Psoas muscle (tissue), 7 donors: ENCODE measurements at regions not wholly inside any gene's neighbourhood (a gene's known extent, or its start where the extent isn't known, plus 50 kb on each side); places are given as distances from the start of the nearest gene placed in this dataset.

Experiments
- ATAC-seq, 4 donors: fragments of 200-7000 bp; cut with Tn5 transposase; one replicate each; pipeline ENCODE4 v1.9.1; 2020; ENCODE audit warnings: moderate library complexity in 3 of 4, mild to moderate bottlenecking in 2 of 4
- DNase-seq, 2 donors: peaks; one replicate each; pipeline ENCODE4 v3.0.0-alpha.2; 2020
- H3K27ac ChIP-seq: fragments of 200-600 bp; one replicate; pipeline ENCODE4 v1.8.0; 2022
- H3K27me3 ChIP-seq, 3 donors: fragments of 200-600 bp in 1 of 3; one replicate each; pipeline versions ENCODE4 v1.6.1 to v1.8.0; 2013 to 2022; ENCODE audit warnings: low read length in 2 of 3, mild to moderate bottlenecking in 2 of 3, moderate library complexity in 1 of 3; ENCODE audit not compliant: insufficient read depth in 3 of 3
- H3K36me3 ChIP-seq, 2 donors: fragments of 200-600 bp in 1 of 2; one replicate each; pipeline versions ENCODE4 v1.6.1 to v1.8.0; 2013 to 2022; ENCODE audit warnings: low read depth in 1 of 2, mild to moderate bottlenecking in 1 of 2, moderate library complexity in 1 of 2; ENCODE audit not compliant: insufficient read depth in 1 of 2
- H3K4me1 ChIP-seq: fragments of 200-600 bp; one replicate; pipeline ENCODE4 v1.8.0; 2022
- H3K4me3 ChIP-seq: fragments of 200-600 bp; one replicate; pipeline ENCODE4 v1.8.0; 2022; ENCODE audit warnings: mild to moderate bottlenecking
- H3K9me3 ChIP-seq: fragments of 200-600 bp; one replicate; pipeline ENCODE4 v1.8.0; 2022
- CTCF ChIP-seq: fragments of 200-600 bp; IDR thresholded peaks from one replicate; pipeline ENCODE4 v1.8.0; 2022; ENCODE audit warnings: antibody characterized with exemption
- WGBS, 3 donors: extraction: QIAGEN DNeasy Blood & Tissue Kit; methylation state at CpG; one replicate each; pipeline versions ENCODE4 v1.1.6 to v1.1.7; 2013; 5-methylcytosine and 5-hydroxymethylcytosine counted together
- intact Hi-C, 2 donors: fragments of 100-400 bp; cut with DNase I; formaldehyde crosslinking; loops; one replicate each; pipeline versions ENCODE4 v1.11.0 to v1.14.2; 2022
- donor health status: healthy with polysubstance abuse.
- donor health status: DM: no; HTN: no; CAD: no; lungs with moderate emphysema.
- donor health status: Bipolar disorder and iron deficiency.
- donor health status: healthy.
- donor health status: DM: yes; HTN: yes; CAD: no.
- donor health status: DM: no; HTN: no; CAD: no.
- donor health status: DM: yes; HTN: yes; CAD: no.

GRCh38 chr6:18958146-18958545 lies 571.0 kb downstream of the RNF144B start:
- Histone ChIP-seq H3K36me3 (no peaks in the 10 kb centered on the region), H3K4me1 (no peaks in the 10 kb centered on the region), H3K27me3 (no peaks in the 10 kb centered on the region), H3K4me3 (no peak overlapping the region), H3K9me3 (no peaks in the 10 kb centered on the region), H3K27ac (no peak overlapping the region)
- ATAC-seq (no peak), DNase-seq (no peak)
- no peak for TF ChIP-seq CTCF
- intact Hi-C loops = no loop called here
- WGBS, 3 donors = 81 to 90% (median 86%) methylated on average over 1 of the region's 1 CpG

GRCh38 chr6:18961566-18961965 lies 574.4 kb downstream of the RNF144B start:
- Histone ChIP-seq H3K27ac (no peak overlapping the region), H3K4me3 (no peak overlapping the region), H3K27me3 (no peaks in the 10 kb centered on the region), H3K4me1 (no peaks in the 10 kb centered on the region), H3K36me3 (no peaks in the 10 kb centered on the region), H3K9me3 (no peaks in the 10 kb centered on the region)
- TF ChIP-seq CTCF = no peak
- DNase-seq = no peak
- intact Hi-C loops = no loop called here
- no peak for ATAC-seq
- WGBS, 3 donors = 13 to 32% (median 22%) methylated on average over 2 of the region's 2 CpGs

- Histone ChIP-seq H3K9me3 (no peaks in the 10 kb centered on the region), H3K27me3 (no peaks in the 10 kb centered on the region), H3K27ac (no peak overlapping the region), H3K4me3 (no peak overlapping the region), H3K4me1 (no peaks in the 10 kb centered on the region), H3K36me3 (no peaks in the 10 kb centered on the region)
- DNase-seq (no peak), ATAC-seq (no peak)
- 86 to 92% (median 88%) methylated on average over 4 of the region's 4 CpGs for WGBS, 3 donors
- intact Hi-C loops = no loop called here
- TF ChIP-seq CTCF = no peak
These were observed 575.3 kb downstream of the RNF144B start for GRCh38 chr6:18962361-18962905.

- Histone ChIP-seq H3K4me1 (no peaks in the 10 kb centered on the region), H3K27ac (no peak overlapping the region), H3K36me3 (no peaks in the 10 kb centered on the region), H3K4me3 (no peak overlapping the region), H3K27me3 (peaks cover 0 to 2% (median 0%) of the 10 kb centered on the region in 3 donors), H3K9me3 (no peaks in the 10 kb centered on the region)
- TF ChIP-seq CTCF = no peak
- DNase-seq (no peak), ATAC-seq (no peak)
- intact Hi-C loops = no loop called here
- 88 to 89% (median 88%) methylated on average over 3 of the region's 3 CpGs for WGBS, 3 donors
These were observed 576.3 kb downstream of the RNF144B start for GRCh38 chr6:18963439-18963838.

- H3K9me3 ChIP-seq = no peaks in the 10 kb centered on the region
- DNase-seq = no peak
- ATAC-seq = no peak
- H3K4me3 ChIP-seq = no peak overlapping the region
- H3K36me3 ChIP-seq = no peaks in the 10 kb centered on the region
- WGBS, 3 donors = 36 to 46% (median 40%) methylated on average over 3 of the region's 3 CpGs
- no peak overlapping the region for H3K27ac ChIP-seq
- H3K4me1 ChIP-seq = no peaks in the 10 kb centered on the region
- H3K27me3 ChIP-seq = no peaks in the 10 kb centered on the region
- TF ChIP-seq CTCF = no peak
- intact Hi-C loops = no loop called here
These were observed 586.1 kb downstream of the RNF144B start for GRCh38 chr6:18973251-18973650.
